Medulla oblongata (tissue), 1 donor: ENCODE measurements at regions not wholly inside any gene's neighbourhood (a gene's known extent, or its start where the extent isn't known, plus 50 kb on each side); places are given as distances from the start of the nearest gene placed in this dataset.
"Not testable (repeated sequence)": the region's sequence is repeated elsewhere in the genome, so short reads cannot be mapped to it uniquely, and the experiment has no call there.

ENCODE experiments used
- DNase-seq: peaks from one replicate; pipeline ENCODE4 v3.0.0-alpha.2; 2015; ENCODE audit errors: extremely low spot score

- no peak for DNase-seq
Observed at GRCh38 chr12:112616469-112617152, 174.9 kb upstream of the RPH3A start.

- DNase-seq = no peak
Observed at GRCh38 chr12:112617153-112617505, 174.4 kb upstream of the RPH3A start.

- no peak for DNase-seq
Observed at GRCh38 chr12:112627851-112628250, 163.7 kb upstream of the RPH3A start.

- not testable (repeated sequence) for DNase-seq
Observed at GRCh38 chr12:112631974-112632373, 159.6 kb upstream of the RPH3A start.

- DNase-seq = no peak
Observed at GRCh38 chr12:112635036-112635435, 156.5 kb upstream of the RPH3A start.

- no peak for DNase-seq
Observed at GRCh38 chr12:112638420-112638819, 153.1 kb upstream of the RPH3A start.

GRCh38 chr12:112645586-112645985 is 146.0 kb upstream of the RPH3A start:
- DNase-seq = no peak

GRCh38 chr12:112656141-112656540 is 135.4 kb upstream of the RPH3A start:
- no peak for DNase-seq

- DNase-seq = no peak
Observed at GRCh38 chr12:112664569-112664968, 127.0 kb upstream of the RPH3A start.

GRCh38 chr12:112665958-112666357 is 125.6 kb upstream of the RPH3A start:
- DNase-seq = no peak

GRCh38 chr12:112671564-112671963 is 120.0 kb upstream of the RPH3A start:
- DNase-seq = no peak

GRCh38 chr12:112674539-112674938 is 117.0 kb upstream of the RPH3A start:
- DNase-seq = no peak

GRCh38 chr12:112676507-112676906 is 115.0 kb upstream of the RPH3A start:
- DNase-seq = no peak

GRCh38 chr12:112677050-112677765 is 114.3 kb upstream of the RPH3A start:
- DNase-seq = no peak

- no peak for DNase-seq
Observed at GRCh38 chr12:112680993-112681392, 110.6 kb upstream of the RPH3A start.

- DNase-seq = no peak
Observed at GRCh38 chr12:112682586-112682985, 109.0 kb upstream of the RPH3A start.

- DNase-seq = no peak
Observed at GRCh38 chr12:112684742-112685141, 106.8 kb upstream of the RPH3A start.

- DNase-seq = no peak
Observed at GRCh38 chr12:112685321-112685720, 106.2 kb upstream of the RPH3A start.

- no peak for DNase-seq
Observed at GRCh38 chr12:112686373-112686772, 105.2 kb upstream of the RPH3A start.

GRCh38 chr12:112694065-112694464 is 97.5 kb upstream of the RPH3A start:
- no peak for DNase-seq

- not testable (repeated sequence) for DNase-seq
Observed at GRCh38 chr12:112697441-112697840, 94.1 kb upstream of the RPH3A start.

- no peak for DNase-seq
Observed at GRCh38 chr12:112705037-112705632, 86.4 kb upstream of the RPH3A start.

- DNase-seq = no peak
Observed at GRCh38 chr12:112710414-112710813, 81.1 kb upstream of the RPH3A start.
